Keratinocyte (primary cell): ENCODE measurements at regions not wholly inside any gene's neighbourhood (a gene's known extent, or its start where the extent isn't known, plus 50 kb on each side); places are given as distances from the start of the nearest gene placed in this dataset.

ENCODE experiments used
- CTCF ChIP-seq, 3 experiments: IDR thresholded peaks in 1 of 3; conservative IDR thresholded peaks in 1 of 3; optimal IDR thresholded peaks in 1 of 3; 2 replicates in 2 of 3; 3 replicates in 1 of 3; pipeline versions ENCODE3 to v1.5.1; 2011; ENCODE audit warnings: low read length in 3 of 3, mild to moderate bottlenecking in 3 of 3, moderate library complexity in 2 of 3, control low read depth in 1 of 3, inconsistent platforms in 1 of 3; ENCODE audit not compliant: insufficient read depth in 2 of 3; ENCODE audit errors: extremely low read depth in 1 of 3
- EZH2 ChIP-seq: IDR thresholded peaks from one replicate; pipeline ENCODE4 v1.6.1; 2012; ENCODE audit warnings: inconsistent platforms, mild to moderate bottlenecking, low read length, moderate library complexity

- TF ChIP-seq CTCF (optimal IDR thresholded peaks at IDR 0.05 in 1 of 3, IDR thresholded peaks at IDR 0.05 in 1 of 3, conservative IDR thresholded peaks at IDR 0.05 in 1 of 3; ENCODE audit: extremely low read depth in 1 of 3, insufficient read depth in 2 of 3, low read length in 3 of 3) (no peak), EZH2 (no peak)
Measured at GRCh38 chr22:48893288-48894063, 934.2 kb downstream of the BRD1 start.
